Muscle layer of duodenum (tissue), 2 donors: ENCODE measurements at regions not wholly inside any gene's neighbourhood (a gene's known extent, or its start where the extent isn't known, plus 50 kb on each side); places are given as distances from the start of the nearest gene placed in this dataset.

Experiments used
- H3K27ac ChIP-seq: one replicate; pipeline ENCODE4 v1.7.0; 2013; ENCODE audit warnings: mild to moderate bottlenecking, low read length
- H3K27me3 ChIP-seq: one replicate; pipeline ENCODE4 v1.7.0; 2013; ENCODE audit warnings: low read depth, mild to moderate bottlenecking, control low read depth, low read length
- H3K36me3 ChIP-seq, 2 donors: one replicate each; pipeline ENCODE4 v1.7.0; 2013; ENCODE audit warnings: low read length in 2 of 2, control low read depth in 1 of 2, mild to moderate bottlenecking in 1 of 2; ENCODE audit not compliant: insufficient read depth in 2 of 2, control insufficient read depth in 1 of 2
- H3K4me1 ChIP-seq, 2 donors: one replicate each; pipeline ENCODE4 v1.7.0; 2013; ENCODE audit warnings: low read length in 2 of 2, mild to moderate bottlenecking in 2 of 2, control low read depth in 1 of 2, moderate library complexity in 1 of 2; ENCODE audit not compliant: insufficient read depth in 2 of 2, control insufficient read depth in 1 of 2
- H3K4me3 ChIP-seq, 2 donors: one replicate each; pipeline ENCODE4 v1.7.0; 2013; ENCODE audit warnings: low read length in 2 of 2, low read depth in 1 of 2, mild to moderate bottlenecking in 1 of 2
- H3K9me3 ChIP-seq, 2 donors: one replicate each; pipeline ENCODE4 v1.7.0; 2013; ENCODE audit warnings: low read length in 2 of 2, control low read depth in 1 of 2, mild to moderate bottlenecking in 1 of 2; ENCODE audit not compliant: control insufficient read depth in 1 of 2
- donor health status: healthy.

DNA sequence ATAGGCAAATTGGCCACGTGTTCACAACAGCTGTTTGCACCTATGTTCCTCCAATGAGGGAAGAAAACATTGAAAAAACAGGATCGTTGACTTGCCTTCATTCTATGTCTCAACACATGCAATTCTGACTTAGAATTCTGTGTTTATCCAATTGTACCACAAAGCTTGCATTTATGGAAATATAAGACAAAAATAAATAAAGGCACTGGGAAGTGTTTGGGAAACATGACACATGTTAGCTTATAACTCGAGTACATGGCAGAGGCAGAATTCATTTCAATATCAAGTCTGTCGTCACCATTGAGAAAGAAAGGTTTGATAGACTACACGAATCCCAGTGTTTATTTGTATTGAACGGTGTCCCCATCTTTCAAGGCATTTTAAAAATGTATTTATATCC lies 291.2 kb downstream of the AHR start:
- Histone ChIP-seq H3K27ac (no peak overlapping the region), H3K4me3 (no peak overlapping the region), H3K36me3 (no peaks in the 10 kb centered on the region)

DNA sequence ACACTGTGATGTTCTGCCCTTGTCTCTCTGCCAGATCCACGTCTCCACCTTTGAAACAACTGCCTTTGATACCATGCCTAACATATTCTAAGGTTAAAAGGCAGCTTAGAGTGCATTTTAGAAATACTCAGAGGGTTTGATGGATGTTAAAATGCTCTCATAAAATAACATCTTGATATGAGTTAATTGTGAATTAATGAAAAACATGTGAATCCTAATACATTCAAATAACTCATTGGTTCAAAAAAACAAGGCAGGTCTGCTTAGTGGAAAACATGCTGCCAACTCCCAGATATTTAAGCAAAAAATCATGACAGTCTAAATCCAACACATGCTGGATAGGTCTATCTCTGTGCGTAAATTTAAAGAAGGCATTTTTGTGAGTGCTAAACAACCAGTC lies 291.8 kb downstream of the AHR start:
- H3K4me3 ChIP-seq: no peak overlapping the region
- no peaks in the 10 kb centered on the region for H3K4me1 ChIP-seq
- no peaks in the 10 kb centered on the region for H3K36me3 ChIP-seq
- no peak overlapping the region for H3K27ac ChIP-seq
- no peaks in the 10 kb centered on the region for H3K9me3 ChIP-seq
- no peaks in the 10 kb centered on the region for H3K27me3 ChIP-seq

More for the DNA sequence above, 291.2 kb downstream of the AHR start:
- no peaks in the 10 kb centered on the region for H3K27me3 ChIP-seq
- no peaks in the 10 kb centered on the region for H3K9me3 ChIP-seq
- no peaks in the 10 kb centered on the region for H3K4me1 ChIP-seq

DNA sequence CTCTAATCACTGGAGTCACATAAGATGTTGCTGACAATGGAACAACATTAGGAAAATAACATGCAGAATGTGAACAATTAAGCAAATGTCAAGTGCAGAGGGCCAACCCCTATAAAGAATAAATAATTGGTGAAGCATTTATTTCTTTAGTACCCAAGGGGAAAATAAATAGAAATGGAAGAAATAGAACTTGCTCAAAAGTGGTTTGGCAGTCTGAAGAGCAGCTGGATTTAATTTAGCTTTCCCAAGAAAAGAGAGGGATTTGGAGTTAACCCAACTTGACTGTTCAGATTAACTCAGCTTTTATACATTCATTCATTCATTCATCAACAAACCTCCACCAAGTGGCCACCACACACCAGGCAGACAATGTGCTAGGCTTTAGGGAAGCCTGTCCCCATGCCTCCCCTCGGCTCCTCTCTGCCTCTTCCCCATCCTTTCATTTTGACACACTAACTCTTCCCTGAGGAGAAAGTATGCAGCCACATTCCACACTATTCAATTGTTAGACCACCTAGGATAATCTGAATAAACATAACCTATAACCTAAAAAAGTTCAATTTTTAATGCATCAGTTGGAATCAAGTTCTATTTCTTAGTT lies 295.5 kb downstream of the AHR start:
- no peak overlapping the region for H3K4me3 ChIP-seq

DNA sequence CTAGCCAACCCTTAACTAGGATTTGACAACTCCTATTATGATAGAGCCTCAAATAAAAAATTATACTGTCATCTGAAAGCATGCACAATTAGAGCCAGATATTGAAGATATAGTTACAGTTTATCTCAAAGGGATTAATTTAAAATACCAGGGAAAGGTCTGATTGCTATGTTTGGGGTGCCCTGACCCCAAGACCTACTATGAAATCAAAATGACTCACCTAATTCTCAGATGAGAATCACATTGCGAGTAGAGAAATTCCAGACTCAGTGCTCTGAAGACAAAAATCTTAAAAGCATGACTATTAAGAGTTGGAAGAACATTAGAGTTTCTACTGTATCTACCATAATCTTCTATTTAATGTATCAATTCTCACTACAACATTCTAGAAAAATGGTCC lies 297.1 kb downstream of the AHR start:
- Histone ChIP-seq H3K4me3 (no peak overlapping the region), H3K36me3 (no peaks in the 10 kb centered on the region), H3K9me3 (no peaks in the 10 kb centered on the region), H3K27ac (no peak overlapping the region), H3K4me1 (no peaks in the 10 kb centered on the region), H3K27me3 (no peaks in the 10 kb centered on the region)

More for the DNA sequence above, 295.5 kb downstream of the AHR start:
- H3K4me1 ChIP-seq: no peaks in the 10 kb centered on the region
- H3K27me3 ChIP-seq: no peaks in the 10 kb centered on the region
- no peaks in the 10 kb centered on the region for H3K9me3 ChIP-seq
- H3K36me3 ChIP-seq: no peaks in the 10 kb centered on the region
- H3K27ac ChIP-seq: no peak overlapping the region

DNA sequence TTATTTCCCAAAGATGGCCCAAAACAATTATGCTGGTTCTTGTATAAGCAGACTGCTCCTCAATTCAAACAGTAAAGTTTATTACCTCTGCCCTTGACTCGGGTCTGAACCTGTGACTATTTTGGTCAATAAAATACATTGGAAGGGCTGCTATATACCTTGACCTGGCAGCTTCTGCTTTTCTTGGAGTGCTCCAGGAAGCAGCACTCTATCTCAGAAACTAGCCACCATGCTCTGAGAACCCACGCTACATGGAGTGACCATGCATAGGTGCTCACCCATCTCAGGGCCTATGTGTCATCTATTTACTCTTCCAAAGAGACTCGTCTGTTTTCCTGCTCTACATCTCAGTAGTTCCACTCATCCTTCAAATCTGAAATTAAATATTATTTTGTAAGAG lies 299.9 kb downstream of the AHR start:
- Histone ChIP-seq H3K9me3 (peaks cover 0 to 4% of the 10 kb centered on the region in 2 donors), H3K27ac (no peak overlapping the region), H3K27me3 (no peaks in the 10 kb centered on the region), H3K36me3 (no peaks in the 10 kb centered on the region), H3K4me3 (no peak overlapping the region), H3K4me1 (no peaks in the 10 kb centered on the region)

DNA sequence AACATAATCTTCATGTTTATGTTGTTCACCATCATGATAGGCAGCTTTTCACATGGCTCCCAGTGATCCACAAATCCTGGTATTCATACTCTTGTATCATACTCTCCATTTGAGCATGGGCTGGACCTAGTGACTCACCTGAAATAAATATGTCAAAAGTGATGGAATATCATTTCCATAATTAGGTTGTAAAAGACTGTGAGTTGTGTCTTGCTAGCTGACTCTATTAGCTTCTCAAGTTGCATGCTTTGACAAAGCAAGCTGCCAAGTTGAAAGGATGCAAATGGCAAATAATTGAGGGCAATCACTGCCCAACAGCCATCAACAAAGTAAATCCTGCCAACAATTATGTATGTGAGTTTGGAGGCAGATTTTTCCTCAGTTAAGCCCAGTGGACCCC lies 300.4 kb downstream of the AHR start:
- Histone ChIP-seq H3K4me1 (no peaks in the 10 kb centered on the region), H3K9me3 (peaks cover 0 to 4% of the 10 kb centered on the region in 2 donors), H3K4me3 (no peak overlapping the region), H3K27ac (no peak overlapping the region), H3K27me3 (no peaks in the 10 kb centered on the region), H3K36me3 (no peaks in the 10 kb centered on the region)

DNA sequence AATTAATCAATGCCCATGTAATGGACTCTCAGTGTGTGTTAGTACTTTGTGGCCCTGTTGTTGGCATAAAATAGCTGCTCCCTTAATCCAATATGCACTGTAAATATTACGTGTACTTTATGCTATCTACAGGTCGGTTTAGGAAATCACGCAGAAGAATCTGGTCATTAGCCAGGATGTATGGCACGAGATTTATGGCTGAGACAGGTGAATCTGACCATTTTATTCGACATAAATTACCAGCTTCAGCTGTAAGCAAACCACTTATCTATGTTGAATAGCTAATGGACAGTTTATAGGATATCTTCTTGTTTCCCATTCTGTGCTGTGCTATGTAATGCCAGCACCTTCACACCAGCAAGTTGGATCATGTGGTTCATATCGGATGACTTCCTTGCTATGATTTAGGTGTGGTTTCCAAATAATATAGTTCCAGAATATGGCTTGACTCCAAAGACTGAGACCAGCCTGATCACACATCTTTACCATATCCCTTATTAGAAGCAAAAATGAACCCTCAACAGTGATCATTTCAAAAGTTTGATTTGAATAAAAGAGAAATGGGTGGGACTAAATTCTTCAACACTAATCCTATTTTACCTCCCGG lies 301.4 kb downstream of the AHR start:
- H3K27ac ChIP-seq: no peak overlapping the region
- H3K4me1 ChIP-seq: no peaks in the 10 kb centered on the region
- no peaks in the 10 kb centered on the region for H3K27me3 ChIP-seq
- H3K4me3 ChIP-seq: no peak overlapping the region
- H3K9me3 ChIP-seq: peaks cover 0 to 4% of the 10 kb centered on the region in 2 donors
- H3K36me3 ChIP-seq: no peaks in the 10 kb centered on the region

DNA sequence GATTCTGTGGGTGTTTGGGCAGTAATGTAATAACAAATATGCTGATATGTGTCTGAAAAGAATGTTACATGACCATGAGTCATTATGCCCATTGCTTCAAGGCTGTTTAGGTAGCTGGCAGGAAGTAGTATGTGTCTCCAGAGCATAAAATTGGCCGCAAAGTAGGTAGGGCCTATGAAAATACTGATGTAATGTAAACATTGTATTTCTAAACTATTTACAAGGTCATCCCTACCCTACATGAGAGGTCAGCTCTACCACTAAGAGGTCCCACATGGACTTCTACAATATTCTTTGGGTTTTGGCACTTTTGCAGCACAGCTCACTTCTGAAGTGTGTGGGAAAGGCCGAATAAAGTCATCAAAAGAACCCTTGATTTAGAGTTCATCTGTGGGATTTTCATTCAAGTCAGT lies 301.9 kb downstream of the AHR start:
- Histone ChIP-seq H3K36me3 (no peaks in the 10 kb centered on the region), H3K9me3 (peaks cover 0 to 4% of the 10 kb centered on the region in 2 donors), H3K27ac (no peak overlapping the region), H3K4me3 (no peak overlapping the region), H3K27me3 (no peaks in the 10 kb centered on the region), H3K4me1 (no peaks in the 10 kb centered on the region)

DNA sequence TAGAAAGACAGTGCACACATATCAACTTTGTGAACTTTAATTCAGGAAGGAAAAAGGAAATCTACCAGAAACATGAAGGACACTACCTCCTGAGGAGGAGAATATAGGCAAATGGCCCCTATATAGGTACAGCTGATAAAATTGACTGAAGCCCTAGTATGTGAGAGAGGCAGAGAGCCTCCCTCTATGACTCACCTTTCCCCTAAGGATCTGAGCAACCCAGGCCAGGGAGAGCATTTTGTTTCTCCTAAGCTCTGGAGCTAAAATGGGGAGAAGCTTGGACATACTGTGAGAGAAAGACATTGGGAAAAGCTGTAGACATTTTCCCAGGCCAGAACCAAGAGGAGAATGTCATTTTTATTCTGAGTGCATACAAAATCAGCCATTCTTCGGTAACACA lies 303.5 kb downstream of the AHR start:
- H3K9me3 ChIP-seq: peaks cover 0 to 4% of the 10 kb centered on the region in 2 donors

DNA sequence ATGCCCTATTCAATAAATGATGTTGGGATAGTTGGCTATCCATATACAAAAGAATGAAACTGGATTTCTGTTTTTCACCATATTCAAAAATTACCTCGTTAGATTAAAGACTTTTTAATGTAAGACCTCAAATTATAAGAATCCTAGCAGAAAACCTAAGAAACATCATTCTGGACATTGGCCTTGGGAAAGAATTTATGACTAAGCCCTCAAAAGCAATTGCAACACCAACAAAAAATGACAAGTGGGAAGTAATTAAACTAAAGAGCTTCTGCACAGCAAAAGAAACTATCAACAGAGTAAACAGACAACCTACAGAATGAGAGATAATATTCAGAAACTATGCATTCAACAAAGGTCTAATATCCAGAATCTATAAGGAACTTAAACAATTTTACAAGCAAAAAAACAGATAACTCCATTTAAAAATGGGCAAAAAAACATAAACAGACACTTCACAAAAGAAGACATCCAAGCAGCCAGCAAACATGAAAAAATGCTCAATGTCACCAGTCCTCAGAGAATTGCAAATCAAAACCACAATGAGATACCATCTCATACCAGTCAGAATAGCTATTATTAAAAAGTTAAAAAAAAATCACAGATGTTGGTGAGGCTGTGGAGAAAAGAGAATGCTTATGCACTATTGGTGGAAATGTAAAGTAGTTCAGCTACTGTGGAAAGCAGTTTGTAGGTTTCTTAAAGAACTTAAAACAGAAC lies 309.8 kb downstream of the AHR start:
- peaks cover 0 to 3% of the 10 kb centered on the region in 2 donors for H3K9me3 ChIP-seq
- H3K4me1 ChIP-seq: no peaks in the 10 kb centered on the region
- H3K36me3 ChIP-seq: no peaks in the 10 kb centered on the region
- H3K27ac ChIP-seq: no peak overlapping the region
- H3K4me3 ChIP-seq: no peak overlapping the region
- no peaks in the 10 kb centered on the region for H3K27me3 ChIP-seq

More for the DNA sequence above, 303.5 kb downstream of the AHR start:
- H3K36me3 ChIP-seq: no peaks in the 10 kb centered on the region
- no peaks in the 10 kb centered on the region for H3K4me1 ChIP-seq
- H3K4me3 ChIP-seq: no peak overlapping the region
- no peak overlapping the region for H3K27ac ChIP-seq
- H3K27me3 ChIP-seq: no peaks in the 10 kb centered on the region

DNA sequence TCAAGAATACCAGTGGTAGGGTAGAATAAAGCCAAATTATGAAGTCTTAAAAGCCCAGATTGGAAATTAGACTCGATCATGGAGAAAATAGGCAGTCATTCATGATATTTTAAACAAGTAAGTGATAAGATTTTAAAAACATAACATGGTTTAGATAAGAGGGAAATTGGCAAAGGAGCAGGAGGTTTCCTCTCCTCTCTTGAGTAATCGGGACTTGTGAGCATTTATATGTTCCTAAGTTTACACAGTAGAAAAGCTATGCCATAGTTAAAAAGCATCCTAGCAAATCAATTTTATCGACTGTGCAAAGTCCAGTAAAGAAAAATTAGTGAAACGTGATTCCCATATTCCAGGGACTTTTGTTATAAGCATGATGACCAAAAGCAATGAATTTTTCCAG lies 313.2 kb downstream of the AHR start:
- no peaks in the 10 kb centered on the region for H3K4me1 ChIP-seq

More for the DNA sequence above, 313.2 kb downstream of the AHR start:
- no peaks in the 10 kb centered on the region for H3K36me3 ChIP-seq
- H3K27me3 ChIP-seq: no peaks in the 10 kb centered on the region
- peaks cover 0 to 7% of the 10 kb centered on the region in 2 donors for H3K9me3 ChIP-seq
- H3K4me3 ChIP-seq: no peak overlapping the region
- no peak overlapping the region for H3K27ac ChIP-seq
